Ureter (tissue), 1 donor: ENCODE measurements at regions not wholly inside any gene's neighbourhood (a gene's known extent, or its start where the extent isn't known, plus 50 kb on each side); places are given as distances from the start of the nearest gene placed in this dataset.
"Not testable (repeated sequence)": the region's sequence is repeated elsewhere in the genome, so short reads cannot be mapped to it uniquely, and the experiment has no call there.

Experiments used
- DNase-seq: peaks from one replicate; pipeline ENCODE4 v3.0.0-alpha.2; 2020; ENCODE audit warnings: low spot score
- donor health status: DM: yes; HTN: yes; CAD: no.

GRCh38 chr21:31609081-31609480 is 50.4 kb upstream of the SOD1 start:
- no peak for DNase-seq

- no peak for DNase-seq
These were observed 51.7 kb upstream of the SOD1 start for GRCh38 chr21:31607791-31608190.

GRCh38 chr21:31606081-31606874 is 53.2 kb upstream of the SOD1 start:
- DNase-seq: no peak

- peak; percentile 61 for DNase-seq
These were observed 54.8 kb upstream of the SOD1 start for GRCh38 chr21:31604591-31605190.

GRCh38 chr21:31599563-31599962 is 59.9 kb upstream of the SOD1 start:
- DNase-seq: no peak

GRCh38 chr21:31599013-31599412 is 60.5 kb upstream of the SOD1 start:
- no peak for DNase-seq

- no peak for DNase-seq
These were observed 61.8 kb upstream of the SOD1 start for GRCh38 chr21:31597683-31598082.

GRCh38 chr21:31596055-31596454 is 63.4 kb upstream of the SOD1 start:
- no peak for DNase-seq

- DNase-seq: no peak
These were observed 64.8 kb upstream of the SOD1 start for GRCh38 chr21:31594726-31595125.

GRCh38 chr21:31594279-31594678 is 65.2 kb upstream of the SOD1 start:
- no peak for DNase-seq

- DNase-seq: no peak
These were observed 66.4 kb upstream of the SOD1 start for GRCh38 chr21:31592963-31593560.

GRCh38 chr21:31592516-31592915 is 67.0 kb upstream of the SOD1 start:
- no peak for DNase-seq

- no peak for DNase-seq
These were observed 69.7 kb upstream of the SOD1 start for GRCh38 chr21:31589820-31590219.

GRCh38 chr21:31586118-31586517 is 73.4 kb upstream of the SOD1 start:
- DNase-seq: no peak

GRCh38 chr21:31583937-31584336 is 75.6 kb upstream of the SOD1 start:
- DNase-seq: not testable (repeated sequence)

- no peak for DNase-seq
These were observed 76.0 kb upstream of the SOD1 start for GRCh38 chr21:31583498-31583897.

- peak; percentile 66 for DNase-seq
These were observed 78.6 kb upstream of the SOD1 start for GRCh38 chr21:31580866-31581276.

- DNase-seq: no peak
These were observed 82.2 kb upstream of the SOD1 start for GRCh38 chr21:31577271-31577670.

- DNase-seq: no peak
These were observed 83.1 kb upstream of the SOD1 start for GRCh38 chr21:31576428-31576827.

- no peak for DNase-seq
These were observed 86.3 kb upstream of the SOD1 start for GRCh38 chr21:31573217-31573616.

GRCh38 chr21:31571879-31572278 is 87.6 kb upstream of the SOD1 start:
- DNase-seq: no peak

- DNase-seq: no peak
These were observed 88.5 kb upstream of the SOD1 start for GRCh38 chr21:31570824-31571566.
